ENCODE measurements at regions not wholly inside any gene's neighbourhood (a gene's known extent, or its start where the extent isn't known, plus 50 kb on each side); places are given as distances from the start of the nearest gene placed in this dataset.

DNA sequence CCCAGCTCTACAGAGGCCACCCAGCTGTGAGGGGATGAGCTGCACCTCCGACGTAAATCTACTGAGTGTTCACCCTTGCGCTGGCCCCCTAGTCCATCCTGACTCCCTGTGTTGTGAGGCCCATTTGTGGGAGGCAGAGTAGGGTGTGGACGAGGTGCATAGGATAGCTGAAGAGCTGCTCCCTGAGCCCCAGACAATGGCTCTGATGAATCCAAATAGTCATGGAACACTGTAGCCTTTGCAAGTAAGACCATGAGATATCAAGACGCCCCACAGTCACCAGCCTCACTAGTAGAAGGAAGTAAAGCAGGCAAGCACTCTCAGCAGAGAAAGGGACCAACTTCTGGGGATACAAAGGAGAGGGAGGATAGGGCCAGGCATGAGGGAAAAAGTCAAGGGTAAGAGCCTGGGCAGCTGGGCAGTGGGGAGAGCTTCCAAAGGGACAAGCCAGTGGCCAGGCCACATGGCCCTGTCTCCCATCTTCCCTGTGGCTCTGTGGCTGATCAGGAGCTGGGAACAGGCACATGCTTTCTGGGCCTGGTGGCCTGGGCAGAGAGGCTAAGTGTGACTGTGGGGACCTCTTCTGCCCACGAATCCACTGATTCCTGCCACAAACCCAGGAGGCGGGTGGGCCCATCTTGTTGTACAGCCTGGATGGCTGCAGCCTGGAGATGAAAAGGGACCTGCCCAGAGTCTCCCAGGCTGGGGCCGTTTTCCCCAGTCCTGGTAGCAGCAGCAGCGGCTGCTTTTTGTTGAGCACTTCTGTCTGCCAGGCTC is 55.5 kb upstream of the EPS8L3 start:
- no peak for DNase-seq (ENCODE audit: low spot score)
- TF ChIP-seq, protein P1, sequence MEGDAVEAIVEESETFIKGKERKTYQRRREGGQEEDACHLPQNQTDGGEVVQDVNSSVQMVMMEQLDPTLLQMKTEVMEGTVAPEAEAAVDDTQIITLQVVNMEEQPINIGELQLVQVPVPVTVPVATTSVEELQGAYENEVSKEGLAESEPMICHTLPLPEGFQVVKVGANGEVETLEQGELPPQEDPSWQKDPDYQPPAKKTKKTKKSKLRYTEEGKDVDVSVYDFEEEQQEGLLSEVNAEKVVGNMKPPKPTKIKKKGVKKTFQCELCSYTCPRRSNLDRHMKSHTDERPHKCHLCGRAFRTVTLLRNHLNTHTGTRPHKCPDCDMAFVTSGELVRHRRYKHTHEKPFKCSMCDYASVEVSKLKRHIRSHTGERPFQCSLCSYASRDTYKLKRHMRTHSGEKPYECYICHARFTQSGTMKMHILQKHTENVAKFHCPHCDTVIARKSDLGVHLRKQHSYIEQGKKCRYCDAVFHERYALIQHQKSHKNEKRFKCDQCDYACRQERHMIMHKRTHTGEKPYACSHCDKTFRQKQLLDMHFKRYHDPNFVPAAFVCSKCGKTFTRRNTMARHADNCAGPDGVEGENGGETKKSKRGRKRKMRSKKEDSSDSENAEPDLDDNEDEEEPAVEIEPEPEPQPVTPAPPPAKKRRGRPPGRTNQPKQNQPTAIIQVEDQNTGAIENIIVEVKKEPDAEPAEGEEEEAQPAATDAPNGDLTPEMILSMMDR (IDR thresholded peaks at IDR 0.05; ENCODE audit: unreplicated experiment) = no peak
- Mint-ChIP-seq H3K9me3 (ENCODE audit: unreplicated experiment) (no peaks in the 10 kb centered on the region), H3K4me1 (ENCODE audit: unreplicated experiment) (peaks cover under 1% of the 10 kb centered on the region), H3K4me3 (ENCODE audit: unreplicated experiment) (no peak overlapping the region), H3K27ac (ENCODE audit: unreplicated experiment) (no peak overlapping the region), H3K36me3 (ENCODE audit: low read depth, unreplicated experiment) (no peaks in the 10 kb centered on the region), H3K27me3 (ENCODE audit: unreplicated experiment) (peaks cover 9% of the 10 kb centered on the region)

DNA sequence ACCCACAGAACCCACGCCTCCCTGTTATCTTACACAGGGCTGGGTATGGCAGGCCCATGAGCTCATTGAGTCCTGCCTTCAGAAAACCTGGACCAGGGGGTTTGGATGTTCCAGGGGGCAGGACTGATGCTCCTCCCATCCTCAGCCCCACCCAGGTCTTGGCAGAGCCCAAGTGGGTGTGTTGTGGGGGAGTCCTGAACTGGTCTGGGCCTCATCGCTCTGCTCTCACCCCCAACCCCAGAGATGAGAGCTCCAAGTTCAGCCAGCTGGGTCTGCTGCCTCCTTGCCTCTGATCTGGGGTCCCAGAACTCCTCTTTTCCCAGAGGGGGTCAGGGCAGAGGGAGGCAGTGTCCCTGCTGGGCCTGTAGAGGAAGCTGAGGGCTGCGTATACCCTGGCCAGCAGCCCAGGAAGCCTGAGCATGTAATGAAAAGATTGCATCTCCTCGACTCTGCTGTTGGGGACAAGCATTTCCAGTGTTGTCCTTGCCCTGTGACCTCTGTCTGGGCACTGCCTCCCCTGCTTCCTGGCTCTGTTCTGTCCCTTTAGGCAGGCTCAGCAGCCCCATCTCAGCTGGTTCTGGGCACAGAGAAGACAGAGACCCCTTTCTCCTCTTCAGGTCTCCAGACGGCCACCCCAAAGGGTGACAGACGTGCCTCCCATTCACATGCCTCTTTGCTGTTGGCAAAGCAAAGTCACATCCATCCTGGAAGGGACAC is 54.7 kb upstream of the EPS8L3 start:
- H3K36me3 Mint-ChIP-seq (ENCODE audit: low read depth, unreplicated experiment) = no peaks in the 10 kb centered on the region
- H3K4me3 Mint-ChIP-seq (ENCODE audit: unreplicated experiment) = no peak overlapping the region
- no peak overlapping the region for H3K27ac Mint-ChIP-seq (ENCODE audit: unreplicated experiment)
- no peaks in the 10 kb centered on the region for H3K9me3 Mint-ChIP-seq (ENCODE audit: unreplicated experiment)
- no peaks in the 10 kb centered on the region for H3K4me1 Mint-ChIP-seq (ENCODE audit: unreplicated experiment)
- TF ChIP-seq, protein P1 (IDR thresholded peaks at IDR 0.05; ENCODE audit: unreplicated experiment) = no peak
- H3K27me3 Mint-ChIP-seq (ENCODE audit: unreplicated experiment) = peaks cover 8% of the 10 kb centered on the region
- DNase-seq (ENCODE audit: low spot score) = no peak

DNA sequence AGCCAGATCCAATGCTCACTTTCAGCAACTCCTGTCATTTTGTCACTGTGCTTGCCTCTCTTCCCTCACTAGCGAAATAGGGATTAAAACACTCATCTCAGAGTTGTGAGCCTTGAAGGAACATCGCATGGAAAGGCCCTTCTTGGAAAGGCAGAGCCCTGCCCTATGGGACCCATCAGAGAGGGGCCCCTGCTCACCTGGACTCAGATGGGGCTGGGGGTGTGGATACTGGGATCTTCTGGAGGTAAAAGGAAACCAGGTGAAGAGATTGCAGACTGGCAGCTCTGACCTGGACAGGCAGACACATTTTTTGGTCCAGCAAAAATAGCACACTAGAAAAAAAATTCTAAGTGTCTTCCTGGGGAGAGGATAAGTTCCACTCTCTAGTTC is 54.2 kb upstream of the EPS8L3 start:
- no peak for DNase-seq (ENCODE audit: low spot score)
- Mint-ChIP-seq H3K27me3 (ENCODE audit: unreplicated experiment) (peaks cover 8% of the 10 kb centered on the region), H3K36me3 (ENCODE audit: low read depth, unreplicated experiment) (no peaks in the 10 kb centered on the region), H3K9me3 (ENCODE audit: unreplicated experiment) (no peaks in the 10 kb centered on the region), H3K27ac (ENCODE audit: unreplicated experiment) (no peak overlapping the region), H3K4me3 (ENCODE audit: unreplicated experiment) (no peak overlapping the region), H3K4me1 (ENCODE audit: unreplicated experiment) (no peaks in the 10 kb centered on the region)
- TF ChIP-seq, protein P1 (IDR thresholded peaks at IDR 0.05; ENCODE audit: unreplicated experiment) = no peak

DNA sequence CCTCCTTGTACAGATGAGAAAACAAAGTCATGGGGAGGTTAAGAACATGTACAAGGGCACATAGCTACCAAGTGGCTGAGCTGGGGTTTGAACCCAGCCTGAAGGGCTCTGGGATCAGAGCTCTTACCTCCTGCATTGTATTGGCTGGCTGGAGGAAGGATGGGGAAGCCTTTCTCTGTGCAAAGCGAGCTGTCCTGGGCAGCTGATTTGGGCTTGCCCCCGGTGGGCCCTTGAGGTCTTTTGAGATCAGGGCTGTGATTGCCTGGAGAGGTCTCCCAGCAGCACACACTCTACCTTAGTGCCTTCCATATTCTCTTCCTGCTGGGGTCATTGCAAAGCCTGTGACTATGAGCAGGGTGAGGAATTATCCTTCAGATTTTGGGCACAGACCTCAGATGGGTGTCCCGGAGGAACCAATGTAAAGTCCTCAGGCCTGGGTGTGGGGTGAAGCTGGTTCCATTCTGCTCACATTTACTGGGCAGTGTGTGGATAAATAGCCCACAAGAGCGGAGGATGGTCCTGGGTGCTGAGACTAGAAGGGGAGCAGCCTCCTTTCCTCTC is 53.3 kb upstream of the EPS8L3 start:
- no peak overlapping the region for H3K27ac Mint-ChIP-seq (ENCODE audit: unreplicated experiment)
- DNase-seq (ENCODE audit: low spot score) = no peak
- TF ChIP-seq, protein P1 (IDR thresholded peaks at IDR 0.05; ENCODE audit: unreplicated experiment) = no peak

More for the DNA sequence above, 53.3 kb upstream of the EPS8L3 start:
- no peaks in the 10 kb centered on the region for H3K9me3 Mint-ChIP-seq (ENCODE audit: unreplicated experiment)
- H3K27me3 Mint-ChIP-seq (ENCODE audit: unreplicated experiment) = peaks cover 4% of the 10 kb centered on the region
- no peak overlapping the region for H3K4me3 Mint-ChIP-seq (ENCODE audit: unreplicated experiment)
- no peaks in the 10 kb centered on the region for H3K4me1 Mint-ChIP-seq (ENCODE audit: unreplicated experiment)
- no peaks in the 10 kb centered on the region for H3K36me3 Mint-ChIP-seq (ENCODE audit: low read depth, unreplicated experiment)

All from endothelial cell (in vitro differentiated cells).